ENCODE measurements at regions not wholly inside any gene's neighbourhood (a gene's known extent, or its start where the extent isn't known, plus 50 kb on each side); places are given as distances from the start of the nearest gene placed in this dataset.

DNA sequence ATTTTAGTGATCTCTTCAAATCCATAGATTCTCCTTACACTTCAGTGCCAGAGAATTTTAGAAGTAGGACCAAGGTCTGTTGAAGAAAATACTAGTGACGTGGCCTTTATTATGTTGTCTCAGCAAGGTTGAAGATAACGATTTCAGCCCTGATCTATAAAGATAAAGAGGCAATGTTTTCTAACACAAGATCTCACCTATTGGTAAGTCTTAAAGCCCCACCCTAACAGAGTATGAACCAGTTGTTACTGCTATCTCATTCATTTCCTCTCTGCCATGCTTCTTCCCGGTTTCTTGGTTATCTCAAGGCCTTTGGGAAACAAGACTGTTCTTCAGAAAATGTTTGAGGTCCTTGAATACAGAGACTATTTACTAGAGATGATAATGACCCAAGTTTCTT, 53.1 kb downstream of the KIAA0408 start:
- TF ChIP-seq, protein P1, sequence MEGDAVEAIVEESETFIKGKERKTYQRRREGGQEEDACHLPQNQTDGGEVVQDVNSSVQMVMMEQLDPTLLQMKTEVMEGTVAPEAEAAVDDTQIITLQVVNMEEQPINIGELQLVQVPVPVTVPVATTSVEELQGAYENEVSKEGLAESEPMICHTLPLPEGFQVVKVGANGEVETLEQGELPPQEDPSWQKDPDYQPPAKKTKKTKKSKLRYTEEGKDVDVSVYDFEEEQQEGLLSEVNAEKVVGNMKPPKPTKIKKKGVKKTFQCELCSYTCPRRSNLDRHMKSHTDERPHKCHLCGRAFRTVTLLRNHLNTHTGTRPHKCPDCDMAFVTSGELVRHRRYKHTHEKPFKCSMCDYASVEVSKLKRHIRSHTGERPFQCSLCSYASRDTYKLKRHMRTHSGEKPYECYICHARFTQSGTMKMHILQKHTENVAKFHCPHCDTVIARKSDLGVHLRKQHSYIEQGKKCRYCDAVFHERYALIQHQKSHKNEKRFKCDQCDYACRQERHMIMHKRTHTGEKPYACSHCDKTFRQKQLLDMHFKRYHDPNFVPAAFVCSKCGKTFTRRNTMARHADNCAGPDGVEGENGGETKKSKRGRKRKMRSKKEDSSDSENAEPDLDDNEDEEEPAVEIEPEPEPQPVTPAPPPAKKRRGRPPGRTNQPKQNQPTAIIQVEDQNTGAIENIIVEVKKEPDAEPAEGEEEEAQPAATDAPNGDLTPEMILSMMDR (IDR thresholded peaks at IDR 0.05) = no peak
- TF ChIP-seq POLR2A (IDR thresholded peaks at IDR 0.05) = no peak
